Heart left ventricle (tissue), 13 donors: ENCODE measurements at regions not wholly inside any gene's neighbourhood (a gene's known extent, or its start where the extent isn't known, plus 50 kb on each side); places are given as distances from the start of the nearest gene placed in this dataset.

ENCODE experiments used
- POLR2A ChIP-seq, 2 donors: fragments of 450-650 bp; IDR thresholded peaks; one replicate each; pipeline ENCODE4 v1.6.1; 2017; ENCODE audit warnings: antibody characterized with exemption in 2 of 2, mild to moderate bottlenecking in 2 of 2, moderate library complexity in 2 of 2
- TF ChIP-seq, protein P1 (sequence below), 12 donors: fragments of 200-600 bp; sonication (generic) in 4 of 12; IDR thresholded peaks; one replicate each; pipeline versions ENCODE4 v1.5.0 to v1.8.0; 2018 to 2022; ENCODE audit warnings: antibody characterized with exemption in 12 of 12, mild to moderate bottlenecking in 5 of 12
- donor health status: ischemic (EF 13 %, LVEDD 7.1; RV severe dilation, severe dysfunction).
- donor health status: DM: no; HTN: yes; CAD: no.
- donor health status: DM: no; HTN: no; CAD: no.
- donor health status: ischemic (EF 25% LVEDD 6.9; RV normal size, moderate dysfunction).
- donor health status: ischemic (EF 25% LVEDD 5.7; RV mildly dilated, moderate dysfunction).
- donor health status: ischemic (EF 35%, LVEDD 5.7; RV mildly dilated, moderate dysfunction).
- donor health status: nonischemic (EF 11% LVEDD 7.7; RV severe dilation, severe dysfunction).
- donor health status: DM: yes; HTN: yes; CAD: no.
- donor health status: PGD.
- donor health status: ischemic (EF 29% LVEDD 5.4; RV normal size, mild dysfunction).
- donor health status: nonischemic (EF 23%, LVEDD 6.1; RV moderate dilation, normal function).

DNA sequence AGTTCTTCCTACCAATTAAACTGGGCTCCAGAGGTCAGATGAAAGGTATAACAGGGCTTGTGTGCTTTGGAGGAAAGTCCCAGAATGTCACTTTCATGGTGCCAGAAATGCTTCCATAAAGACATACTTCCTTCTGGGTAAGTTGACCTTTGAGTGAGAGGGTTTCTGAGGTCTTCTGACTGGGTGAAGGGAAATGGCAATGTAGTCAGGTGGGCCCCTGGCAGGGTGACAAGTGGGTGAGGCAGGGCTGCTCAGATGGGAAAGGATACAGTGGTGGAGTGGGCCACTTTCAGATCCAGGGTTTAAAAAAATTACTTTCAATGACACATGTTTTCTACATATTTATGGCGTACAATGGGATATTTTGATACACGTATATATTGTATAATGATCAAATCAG, 136.5 kb upstream of the PITX1 start:
- no peak for TF ChIP-seq POLR2A (IDR thresholded peaks at IDR 0.05)
- TF ChIP-seq, protein P1, sequence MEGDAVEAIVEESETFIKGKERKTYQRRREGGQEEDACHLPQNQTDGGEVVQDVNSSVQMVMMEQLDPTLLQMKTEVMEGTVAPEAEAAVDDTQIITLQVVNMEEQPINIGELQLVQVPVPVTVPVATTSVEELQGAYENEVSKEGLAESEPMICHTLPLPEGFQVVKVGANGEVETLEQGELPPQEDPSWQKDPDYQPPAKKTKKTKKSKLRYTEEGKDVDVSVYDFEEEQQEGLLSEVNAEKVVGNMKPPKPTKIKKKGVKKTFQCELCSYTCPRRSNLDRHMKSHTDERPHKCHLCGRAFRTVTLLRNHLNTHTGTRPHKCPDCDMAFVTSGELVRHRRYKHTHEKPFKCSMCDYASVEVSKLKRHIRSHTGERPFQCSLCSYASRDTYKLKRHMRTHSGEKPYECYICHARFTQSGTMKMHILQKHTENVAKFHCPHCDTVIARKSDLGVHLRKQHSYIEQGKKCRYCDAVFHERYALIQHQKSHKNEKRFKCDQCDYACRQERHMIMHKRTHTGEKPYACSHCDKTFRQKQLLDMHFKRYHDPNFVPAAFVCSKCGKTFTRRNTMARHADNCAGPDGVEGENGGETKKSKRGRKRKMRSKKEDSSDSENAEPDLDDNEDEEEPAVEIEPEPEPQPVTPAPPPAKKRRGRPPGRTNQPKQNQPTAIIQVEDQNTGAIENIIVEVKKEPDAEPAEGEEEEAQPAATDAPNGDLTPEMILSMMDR (IDR thresholded peaks at IDR 0.05) = no peak
